C4-2B (cell line): ENCODE measurements at regions not wholly inside any gene's neighbourhood (a gene's known extent, or its start where the extent isn't known, plus 50 kb on each side); places are given as distances from the start of the nearest gene placed in this dataset.

Experiments
- ZFX ChIP-seq: fragments of 450-650 bp; IDR thresholded peaks from 2 replicates; pipeline ENCODE4 v1.6.1; 2017
- TF ChIP-seq, protein P1 (sequence below): fragments of 450-650 bp; conservative IDR thresholded peaks from 2 replicates; pipeline ENCODE4 v1.5.1; 2017; ENCODE audit warnings: mild to moderate bottlenecking

DNA sequence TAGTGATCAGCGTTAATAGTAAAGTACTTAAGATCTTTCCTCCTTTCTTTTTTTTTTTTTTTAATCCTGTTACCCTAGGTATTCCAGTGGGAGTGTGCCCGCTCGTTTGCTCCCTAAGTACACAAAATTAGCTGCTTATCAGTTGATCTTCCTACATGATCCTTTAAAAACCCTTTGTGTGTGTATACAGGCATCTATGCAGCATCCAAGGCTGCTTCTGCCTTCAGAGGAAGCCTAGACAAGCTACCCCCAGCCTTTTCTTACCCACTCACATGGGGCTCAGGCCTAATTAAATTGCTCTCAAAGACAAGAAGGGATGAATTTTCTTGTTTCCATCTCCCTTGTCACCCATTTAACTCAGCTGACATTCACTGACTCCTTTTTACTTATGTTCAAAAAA lies 343.4 kb upstream of the LMO3 start:
- TF ChIP-seq, protein P1, sequence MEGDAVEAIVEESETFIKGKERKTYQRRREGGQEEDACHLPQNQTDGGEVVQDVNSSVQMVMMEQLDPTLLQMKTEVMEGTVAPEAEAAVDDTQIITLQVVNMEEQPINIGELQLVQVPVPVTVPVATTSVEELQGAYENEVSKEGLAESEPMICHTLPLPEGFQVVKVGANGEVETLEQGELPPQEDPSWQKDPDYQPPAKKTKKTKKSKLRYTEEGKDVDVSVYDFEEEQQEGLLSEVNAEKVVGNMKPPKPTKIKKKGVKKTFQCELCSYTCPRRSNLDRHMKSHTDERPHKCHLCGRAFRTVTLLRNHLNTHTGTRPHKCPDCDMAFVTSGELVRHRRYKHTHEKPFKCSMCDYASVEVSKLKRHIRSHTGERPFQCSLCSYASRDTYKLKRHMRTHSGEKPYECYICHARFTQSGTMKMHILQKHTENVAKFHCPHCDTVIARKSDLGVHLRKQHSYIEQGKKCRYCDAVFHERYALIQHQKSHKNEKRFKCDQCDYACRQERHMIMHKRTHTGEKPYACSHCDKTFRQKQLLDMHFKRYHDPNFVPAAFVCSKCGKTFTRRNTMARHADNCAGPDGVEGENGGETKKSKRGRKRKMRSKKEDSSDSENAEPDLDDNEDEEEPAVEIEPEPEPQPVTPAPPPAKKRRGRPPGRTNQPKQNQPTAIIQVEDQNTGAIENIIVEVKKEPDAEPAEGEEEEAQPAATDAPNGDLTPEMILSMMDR, result no peak
- TF ChIP-seq ZFX, result no peak
